GM23338 (cell line): ENCODE measurements at regions not wholly inside any gene's neighbourhood (a gene's known extent, or its start where the extent isn't known, plus 50 kb on each side); places are given as distances from the start of the nearest gene placed in this dataset.

Experiments used
- ATAC-seq: fragments of 200-7000 bp; cut with Tn5 transposase; 3 replicates; pipeline ENCODE4 v1.9.1; 2020
- DNase-seq: peaks from one replicate; pipeline ENCODE4 v3.0.0-alpha.2; 2015; ENCODE audit warnings: low spot score
- H2AFZ ChIP-seq: fragments of 200-600 bp; sonication (generic); 2 replicates; pipeline ENCODE4 v1.8.0; 2016; ENCODE audit warnings: antibody characterized with exemption, mild to moderate bottlenecking, moderate library complexity
- H3F3A ChIP-seq: fragments of 200-600 bp; sonication (generic); replicated peaks from 2 replicates; pipeline ENCODE4 v1.8.0; 2017; ENCODE audit warnings: antibody characterized with exemption, mixed run types, low read depth
- H3K27ac ChIP-seq: fragments of 200-600 bp; sonication (generic); 2 replicates; pipeline ENCODE4 v1.6.1; 2016; ENCODE audit warnings: low read depth
- H3K27me3 ChIP-seq: fragments of 200-600 bp; sonication (generic); 2 replicates; pipeline ENCODE4 v1.8.0; 2016; ENCODE audit warnings: mild to moderate bottlenecking, mixed run types, moderate library complexity; ENCODE audit not compliant: insufficient read depth
- H3K36me3 ChIP-seq: fragments of 200-600 bp; sonication (generic); 2 replicates; pipeline ENCODE4 v1.8.0; 2016; ENCODE audit warnings: mild to moderate bottlenecking; ENCODE audit not compliant: insufficient read depth
- H3K4me1 ChIP-seq: fragments of 200-600 bp; sonication (generic); 2 replicates; pipeline ENCODE4 v1.8.0; 2016; ENCODE audit warnings: mild to moderate bottlenecking, moderate library complexity; ENCODE audit not compliant: insufficient read depth
- H3K4me2 ChIP-seq: fragments of 200-600 bp; sonication (generic); 2 replicates; pipeline ENCODE4 v1.7.1; 2017; ENCODE audit warnings: mixed run types
- H3K4me3 ChIP-seq: fragments of 200-600 bp; sonication (generic); 2 replicates; pipeline ENCODE4 v1.6.1; 2016; ENCODE audit warnings: mixed run types
- H3K79me2 ChIP-seq: fragments of 200-600 bp; sonication (generic); replicated peaks from 2 replicates; pipeline ENCODE4 v1.8.0; 2017; ENCODE audit warnings: mild to moderate bottlenecking; ENCODE audit not compliant: insufficient read depth
- H3K9me2 ChIP-seq: fragments of 200-600 bp; sonication (generic); 2 replicates; pipeline ENCODE4 v1.8.0; 2017; ENCODE audit not compliant: insufficient read depth
- H4K20me1 ChIP-seq: fragments of 200-600 bp; sonication (generic); replicated peaks from 2 replicates; pipeline ENCODE4 v1.8.0; 2017; ENCODE audit warnings: mild to moderate bottlenecking; ENCODE audit not compliant: insufficient read depth
- H3K27ac Mint-ChIP-seq: 2 replicates; pipeline ENCODE4 v1.8.0; 2020; ENCODE audit warnings: inconsistent platforms, mild to moderate bottlenecking, moderate library complexity, mixed read lengths
- H3K27me3 Mint-ChIP-seq: 3 replicates; pipeline ENCODE4 v1.8.0; 2022; ENCODE audit warnings: low read depth, mild to moderate bottlenecking, moderate library complexity, mixed read lengths, inconsistent platforms; ENCODE audit not compliant: insufficient read depth, poor library complexity
- H3K36me3 Mint-ChIP-seq: 3 replicates; pipeline ENCODE4 v1.8.0; 2021; ENCODE audit warnings: low read depth, mild to moderate bottlenecking, inconsistent platforms, moderate library complexity, mixed read lengths
- H3K4me1 Mint-ChIP-seq: 3 replicates; pipeline ENCODE4 v1.8.0; 2020; ENCODE audit warnings: mild to moderate bottlenecking, inconsistent platforms, mixed read lengths
- H3K4me3 Mint-ChIP-seq: 3 replicates; pipeline ENCODE4 v1.8.0; 2021; ENCODE audit warnings: moderate library complexity, mild to moderate bottlenecking, inconsistent platforms, mixed read lengths
- H3K9me3 Mint-ChIP-seq: 3 replicates; pipeline ENCODE4 v1.8.0; 2020; ENCODE audit warnings: moderate library complexity, mild to moderate bottlenecking, inconsistent platforms, mixed read lengths
- CREB1 ChIP-seq: fragments of 250-450 bp; sonication (Bioruptor Pico); IDR thresholded peaks from 2 replicates; pipeline ENCODE4 v1.5.0; 2020; ENCODE audit warnings: low read depth, mild to moderate bottlenecking, moderate library complexity
- EZH2 ChIP-seq: fragments of 200-600 bp; sonication (generic); IDR thresholded peaks from one replicate; pipeline ENCODE4 v1.8.0; 2017; ENCODE audit warnings: antibody characterized with exemption, mild to moderate bottlenecking, low read depth; ENCODE audit not compliant: unreplicated experiment
- EZH2phosphoT487 ChIP-seq: fragments of 200-600 bp; sonication (generic); IDR thresholded peaks from one replicate; pipeline ENCODE4 v1.8.1; 2018; ENCODE audit warnings: antibody characterized with exemption; ENCODE audit not compliant: unreplicated experiment
- JUNB ChIP-seq: IDR thresholded peaks from one replicate; pipeline ENCODE4 v1.6.1; 2016; ENCODE audit warnings: antibody characterized with exemption; ENCODE audit not compliant: unreplicated experiment
- NANOG ChIP-seq: IDR thresholded peaks from 2 replicates; pipeline ENCODE4 v1.6.1; 2016; ENCODE audit warnings: antibody characterized with exemption, borderline replicate concordance
- POLR2AphosphoS5 ChIP-seq: IDR thresholded peaks from 2 replicates; pipeline ENCODE4 v1.6.1; 2016; ENCODE audit warnings: antibody characterized with exemption, low read depth
- STAT1 ChIP-seq: IDR thresholded peaks from one replicate; pipeline ENCODE4 v1.6.1; 2016; ENCODE audit warnings: antibody characterized with exemption; ENCODE audit not compliant: unreplicated experiment
- ZNF114 ChIP-seq: fragments of 250-450 bp; sonication (Bioruptor Pico); IDR thresholded peaks from 2 replicates; pipeline ENCODE4 v1.5.0; 2020; ENCODE audit warnings: mild to moderate bottlenecking, moderate library complexity
- ZNF331 ChIP-seq: fragments of 250-450 bp; sonication (Bioruptor Pico); IDR thresholded peaks from 2 replicates; pipeline ENCODE4 v1.5.0; 2020; ENCODE audit warnings: low read depth, mild to moderate bottlenecking, moderate library complexity
- TF ChIP-seq, protein P1 (sequence below): IDR thresholded peaks from one replicate; pipeline ENCODE4 v1.6.1; 2018; ENCODE audit warnings: antibody characterized with exemption; ENCODE audit not compliant: unreplicated experiment
- TF ChIP-seq, protein P2 (sequence below): fragments of 250-450 bp; sonication (Bioruptor Pico); IDR thresholded peaks from 2 replicates; pipeline ENCODE4 v1.5.0; 2020; ENCODE audit warnings: mild to moderate bottlenecking, moderate library complexity
- TF ChIP-seq, protein P3 (sequence below), 2 experiments: fragments of 200-600 bp in 1 of 2; sonication (generic) in 1 of 2; conservative IDR thresholded peaks; 2 replicates each; pipeline versions ENCODE4 v1.5.1 to v1.6.1; 2016 to 2017; ENCODE audit warnings: antibody characterized with exemption in 2 of 2, low read depth in 2 of 2, mild to moderate bottlenecking in 2 of 2, moderate library complexity in 1 of 2
- TF ChIP-seq, protein P4 (sequence below): IDR thresholded peaks from 2 replicates; pipeline ENCODE4 v1.6.1; 2016; ENCODE audit warnings: antibody characterized with exemption

DNA sequence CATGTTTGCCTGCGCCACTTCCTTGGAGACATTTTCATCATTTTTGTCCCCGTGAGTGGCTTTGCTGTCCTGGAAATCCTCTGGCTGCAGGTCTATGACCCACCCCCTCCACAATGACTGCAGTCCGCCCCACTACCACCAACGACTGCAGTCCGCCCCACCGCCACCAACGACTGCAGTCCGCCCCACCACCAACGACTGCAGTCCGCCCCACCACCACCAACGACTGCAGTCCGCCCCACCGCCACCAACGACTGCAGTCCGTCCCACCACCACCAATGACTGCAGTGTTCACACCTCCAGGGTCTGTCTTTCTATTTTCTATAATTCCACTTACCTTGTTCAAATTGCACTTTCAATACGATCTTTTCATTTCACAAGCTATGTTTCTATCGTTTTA, 820.7 kb upstream of the SALL3 start:
- Mint-ChIP-seq H3K9me3 (peaks cover 63% of the 10 kb centered on the region), H3K4me3 (no peak overlapping the region)
- H3K4me2 ChIP-seq = no peak overlapping the region

More for the DNA sequence above, 820.7 kb upstream of the SALL3 start:
- H2AFZ ChIP-seq = no peak overlapping the region
- no peaks in the 10 kb centered on the region for H3K4me1 ChIP-seq
- no peak for DNase-seq
- H3K27ac Mint-ChIP-seq = no peak overlapping the region
- TF ChIP-seq, protein P1, sequence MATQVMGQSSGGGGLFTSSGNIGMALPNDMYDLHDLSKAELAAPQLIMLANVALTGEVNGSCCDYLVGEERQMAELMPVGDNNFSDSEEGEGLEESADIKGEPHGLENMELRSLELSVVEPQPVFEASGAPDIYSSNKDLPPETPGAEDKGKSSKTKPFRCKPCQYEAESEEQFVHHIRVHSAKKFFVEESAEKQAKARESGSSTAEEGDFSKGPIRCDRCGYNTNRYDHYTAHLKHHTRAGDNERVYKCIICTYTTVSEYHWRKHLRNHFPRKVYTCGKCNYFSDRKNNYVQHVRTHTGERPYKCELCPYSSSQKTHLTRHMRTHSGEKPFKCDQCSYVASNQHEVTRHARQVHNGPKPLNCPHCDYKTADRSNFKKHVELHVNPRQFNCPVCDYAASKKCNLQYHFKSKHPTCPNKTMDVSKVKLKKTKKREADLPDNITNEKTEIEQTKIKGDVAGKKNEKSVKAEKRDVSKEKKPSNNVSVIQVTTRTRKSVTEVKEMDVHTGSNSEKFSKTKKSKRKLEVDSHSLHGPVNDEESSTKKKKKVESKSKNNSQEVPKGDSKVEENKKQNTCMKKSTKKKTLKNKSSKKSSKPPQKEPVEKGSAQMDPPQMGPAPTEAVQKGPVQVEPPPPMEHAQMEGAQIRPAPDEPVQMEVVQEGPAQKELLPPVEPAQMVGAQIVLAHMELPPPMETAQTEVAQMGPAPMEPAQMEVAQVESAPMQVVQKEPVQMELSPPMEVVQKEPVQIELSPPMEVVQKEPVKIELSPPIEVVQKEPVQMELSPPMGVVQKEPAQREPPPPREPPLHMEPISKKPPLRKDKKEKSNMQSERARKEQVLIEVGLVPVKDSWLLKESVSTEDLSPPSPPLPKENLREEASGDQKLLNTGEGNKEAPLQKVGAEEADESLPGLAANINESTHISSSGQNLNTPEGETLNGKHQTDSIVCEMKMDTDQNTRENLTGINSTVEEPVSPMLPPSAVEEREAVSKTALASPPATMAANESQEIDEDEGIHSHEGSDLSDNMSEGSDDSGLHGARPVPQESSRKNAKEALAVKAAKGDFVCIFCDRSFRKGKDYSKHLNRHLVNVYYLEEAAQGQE = no peak
- TF ChIP-seq NANOG = no peak
- TF ChIP-seq, protein P2, sequence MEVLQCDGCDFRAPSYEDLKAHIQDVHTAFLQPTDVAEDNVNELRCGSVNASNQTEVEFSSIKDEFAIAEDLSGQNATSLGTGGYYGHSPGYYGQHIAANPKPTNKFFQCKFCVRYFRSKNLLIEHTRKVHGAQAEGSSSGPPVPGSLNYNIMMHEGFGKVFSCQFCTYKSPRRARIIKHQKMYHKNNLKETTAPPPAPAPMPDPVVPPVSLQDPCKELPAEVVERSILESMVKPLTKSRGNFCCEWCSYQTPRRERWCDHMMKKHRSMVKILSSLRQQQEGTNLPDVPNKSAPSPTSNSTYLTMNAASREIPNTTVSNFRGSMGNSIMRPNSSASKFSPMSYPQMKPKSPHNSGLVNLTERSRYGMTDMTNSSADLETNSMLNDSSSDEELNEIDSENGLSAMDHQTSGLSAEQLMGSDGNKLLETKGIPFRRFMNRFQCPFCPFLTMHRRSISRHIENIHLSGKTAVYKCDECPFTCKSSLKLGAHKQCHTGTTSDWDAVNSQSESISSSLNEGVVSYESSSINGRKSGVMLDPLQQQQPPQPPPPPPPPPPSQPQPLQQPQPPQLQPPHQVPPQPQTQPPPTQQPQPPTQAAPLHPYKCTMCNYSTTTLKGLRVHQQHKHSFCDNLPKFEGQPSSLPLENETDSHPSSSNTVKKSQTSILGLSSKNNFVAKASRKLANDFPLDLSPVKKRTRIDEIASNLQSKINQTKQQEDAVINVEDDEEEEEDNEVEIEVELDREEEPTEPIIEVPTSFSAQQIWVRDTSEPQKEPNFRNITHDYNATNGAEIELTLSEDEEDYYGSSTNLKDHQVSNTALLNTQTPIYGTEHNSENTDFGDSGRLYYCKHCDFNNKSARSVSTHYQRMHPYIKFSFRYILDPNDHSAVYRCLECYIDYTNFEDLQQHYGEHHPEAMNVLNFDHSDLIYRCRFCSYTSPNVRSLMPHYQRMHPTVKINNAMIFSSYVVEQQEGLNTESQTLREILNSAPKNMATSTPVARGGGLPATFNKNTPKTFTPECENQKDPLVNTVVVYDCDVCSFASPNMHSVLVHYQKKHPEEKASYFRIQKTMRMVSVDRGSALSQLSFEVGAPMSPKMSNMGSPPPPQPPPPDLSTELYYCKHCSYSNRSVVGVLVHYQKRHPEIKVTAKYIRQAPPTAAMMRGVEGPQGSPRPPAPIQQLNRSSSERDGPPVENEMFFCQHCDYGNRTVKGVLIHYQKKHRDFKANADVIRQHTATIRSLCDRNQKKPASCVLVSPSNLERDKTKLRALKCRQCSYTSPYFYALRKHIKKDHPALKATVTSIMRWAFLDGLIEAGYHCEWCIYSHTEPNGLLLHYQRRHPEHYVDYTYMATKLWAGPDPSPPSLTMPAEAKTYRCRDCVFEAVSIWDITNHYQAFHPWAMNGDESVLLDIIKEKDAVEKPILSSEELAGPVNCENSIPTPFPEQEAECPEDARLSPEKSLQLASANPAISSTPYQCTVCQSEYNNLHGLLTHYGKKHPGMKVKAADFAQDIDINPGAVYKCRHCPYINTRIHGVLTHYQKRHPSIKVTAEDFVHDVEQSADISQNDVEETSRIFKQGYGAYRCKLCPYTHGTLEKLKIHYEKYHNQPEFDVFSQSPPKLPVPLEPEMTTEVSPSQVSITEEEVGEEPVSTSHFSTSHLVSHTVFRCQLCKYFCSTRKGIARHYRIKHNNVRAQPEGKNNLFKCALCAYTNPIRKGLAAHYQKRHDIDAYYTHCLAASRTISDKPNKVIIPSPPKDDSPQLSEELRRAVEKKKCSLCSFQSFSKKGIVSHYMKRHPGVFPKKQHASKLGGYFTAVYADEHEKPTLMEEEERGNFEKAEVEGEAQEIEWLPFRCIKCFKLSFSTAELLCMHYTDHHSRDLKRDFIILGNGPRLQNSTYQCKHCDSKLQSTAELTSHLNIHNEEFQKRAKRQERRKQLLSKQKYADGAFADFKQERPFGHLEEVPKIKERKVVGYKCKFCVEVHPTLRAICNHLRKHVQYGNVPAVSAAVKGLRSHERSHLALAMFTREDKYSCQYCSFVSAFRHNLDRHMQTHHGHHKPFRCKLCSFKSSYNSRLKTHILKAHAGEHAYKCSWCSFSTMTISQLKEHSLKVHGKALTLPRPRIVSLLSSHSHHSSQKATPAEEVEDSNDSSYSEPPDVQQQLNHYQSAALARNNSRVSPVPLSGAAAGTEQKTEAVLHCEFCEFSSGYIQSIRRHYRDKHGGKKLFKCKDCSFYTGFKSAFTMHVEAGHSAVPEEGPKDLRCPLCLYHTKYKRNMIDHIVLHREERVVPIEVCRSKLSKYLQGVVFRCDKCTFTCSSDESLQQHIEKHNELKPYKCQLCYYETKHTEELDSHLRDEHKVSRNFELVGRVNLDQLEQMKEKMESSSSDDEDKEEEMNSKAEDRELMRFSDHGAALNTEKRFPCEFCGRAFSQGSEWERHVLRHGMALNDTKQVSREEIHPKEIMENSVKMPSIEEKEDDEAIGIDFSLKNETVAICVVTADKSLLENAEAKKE (CRISPR knock-in tag) = no peak
- no peak for TF ChIP-seq EZH2phosphoT487
- no peak for TF ChIP-seq JUNB
- no peak for TF ChIP-seq ZNF331 (CRISPR knock-in tag)
- TF ChIP-seq POLR2AphosphoS5 = no peak
- TF ChIP-seq, protein P3, sequence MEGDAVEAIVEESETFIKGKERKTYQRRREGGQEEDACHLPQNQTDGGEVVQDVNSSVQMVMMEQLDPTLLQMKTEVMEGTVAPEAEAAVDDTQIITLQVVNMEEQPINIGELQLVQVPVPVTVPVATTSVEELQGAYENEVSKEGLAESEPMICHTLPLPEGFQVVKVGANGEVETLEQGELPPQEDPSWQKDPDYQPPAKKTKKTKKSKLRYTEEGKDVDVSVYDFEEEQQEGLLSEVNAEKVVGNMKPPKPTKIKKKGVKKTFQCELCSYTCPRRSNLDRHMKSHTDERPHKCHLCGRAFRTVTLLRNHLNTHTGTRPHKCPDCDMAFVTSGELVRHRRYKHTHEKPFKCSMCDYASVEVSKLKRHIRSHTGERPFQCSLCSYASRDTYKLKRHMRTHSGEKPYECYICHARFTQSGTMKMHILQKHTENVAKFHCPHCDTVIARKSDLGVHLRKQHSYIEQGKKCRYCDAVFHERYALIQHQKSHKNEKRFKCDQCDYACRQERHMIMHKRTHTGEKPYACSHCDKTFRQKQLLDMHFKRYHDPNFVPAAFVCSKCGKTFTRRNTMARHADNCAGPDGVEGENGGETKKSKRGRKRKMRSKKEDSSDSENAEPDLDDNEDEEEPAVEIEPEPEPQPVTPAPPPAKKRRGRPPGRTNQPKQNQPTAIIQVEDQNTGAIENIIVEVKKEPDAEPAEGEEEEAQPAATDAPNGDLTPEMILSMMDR (conservative IDR thresholded peaks at IDR 0.05; ENCODE audit: low read depth in 2 of 2) = no peak
- TF ChIP-seq, protein P4, sequence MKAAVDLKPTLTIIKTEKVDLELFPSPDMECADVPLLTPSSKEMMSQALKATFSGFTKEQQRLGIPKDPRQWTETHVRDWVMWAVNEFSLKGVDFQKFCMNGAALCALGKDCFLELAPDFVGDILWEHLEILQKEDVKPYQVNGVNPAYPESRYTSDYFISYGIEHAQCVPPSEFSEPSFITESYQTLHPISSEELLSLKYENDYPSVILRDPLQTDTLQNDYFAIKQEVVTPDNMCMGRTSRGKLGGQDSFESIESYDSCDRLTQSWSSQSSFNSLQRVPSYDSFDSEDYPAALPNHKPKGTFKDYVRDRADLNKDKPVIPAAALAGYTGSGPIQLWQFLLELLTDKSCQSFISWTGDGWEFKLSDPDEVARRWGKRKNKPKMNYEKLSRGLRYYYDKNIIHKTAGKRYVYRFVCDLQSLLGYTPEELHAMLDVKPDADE = no peak
- no peak for TF ChIP-seq EZH2
- TF ChIP-seq STAT1 = no peak
- TF ChIP-seq CREB1 = no peak
- TF ChIP-seq ZNF114 = no peak
- H3K79me2 ChIP-seq = no peaks in the 10 kb centered on the region
- no peaks in the 10 kb centered on the region for H4K20me1 ChIP-seq
- no peak overlapping the region for H3K4me3 ChIP-seq
- H3K4me1 Mint-ChIP-seq = no peaks in the 10 kb centered on the region; the same call in 2 of the 3 replicates
- peaks cover 6% of the 10 kb centered on the region for H3K27me3 Mint-ChIP-seq
- H3K36me3 Mint-ChIP-seq = peaks cover 36% of the 10 kb centered on the region
- peaks cover 3% of the 10 kb centered on the region; the same call in 1 of the 2 replicates for H3K36me3 ChIP-seq
- H3K27me3 ChIP-seq = no peaks in the 10 kb centered on the region
- no peaks in the 10 kb centered on the region for H3K9me2 ChIP-seq
- H3K27ac ChIP-seq = no peak overlapping the region
- ATAC-seq = no peak
- no peaks in the 10 kb centered on the region for H3F3A ChIP-seq
